K562 (cell line): ENCODE measurements at regions not wholly inside any gene's neighbourhood (a gene's known extent, or its start where the extent isn't known, plus 50 kb on each side); places are given as distances from the start of the nearest gene placed in this dataset.

Experiments
- BRCA1 ChIP-seq, 2 experiments: fragments of 450-650 bp in 1 of 2; sonication (generic) in 1 of 2; formaldehyde crosslinking in 1 of 2; IDR thresholded peaks; 2 replicates each; pipeline versions ENCODE4 v1.5.0 to v1.6.1; 2017 to 2020; ENCODE audit warnings: mild to moderate bottlenecking in 1 of 2, missing genetic modification reagents in 1 of 2
- GATAD2A ChIP-seq: fragments of 450-650 bp; IDR thresholded peaks from 2 replicates; pipeline ENCODE4 v1.6.1; 2017
- PCBP2 ChIP-seq: fragments of 200-400 bp; formaldehyde crosslinking; IDR thresholded peaks from 2 replicates; pipeline ENCODE4 v1.6.1; 2018; ENCODE audit warnings: low read length, low read depth, mild to moderate bottlenecking, moderate library complexity; ENCODE audit not compliant: poor library complexity, severe bottlenecking
- RAD51 ChIP-seq: fragments of 450-650 bp; IDR thresholded peaks from 2 replicates; pipeline ENCODE4 v1.7.1; 2016; ENCODE audit warnings: low read depth, mild to moderate bottlenecking, borderline replicate concordance
- RBFOX2 ChIP-seq: fragments of 200-400 bp; formaldehyde crosslinking; IDR thresholded peaks from 2 replicates; pipeline ENCODE4 v1.6.1; 2017; ENCODE audit warnings: low read depth, mild to moderate bottlenecking, low read length, moderate library complexity
- SRSF3 ChIP-seq: fragments of 200-400 bp; formaldehyde crosslinking; IDR thresholded peaks from 2 replicates; pipeline ENCODE4 v1.6.1; 2016; ENCODE audit warnings: mild to moderate bottlenecking, low read length, moderate library complexity; ENCODE audit not compliant: insufficient read depth
- TCF7L2 ChIP-seq: fragments of 150-350 bp; IDR thresholded peaks from 2 replicates; pipeline ENCODE4 v1.6.1; 2016; ENCODE audit warnings: low read depth, mild to moderate bottlenecking, low read length, moderate library complexity
- XRCC3 ChIP-seq: fragments of 450-650 bp; IDR thresholded peaks from 2 replicates; pipeline ENCODE4 v1.6.1; 2017; ENCODE audit warnings: mild to moderate bottlenecking, moderate library complexity
- ZNF41 ChIP-seq: fragments of 250-450 bp; sonication (Bioruptor Pico); conservative IDR thresholded peaks from 2 replicates; pipeline ENCODE4 v1.4.0; 2020; ENCODE audit warnings: mild to moderate bottlenecking
- ZNF77 ChIP-seq: fragments of 250-450 bp; sonication (Bioruptor Pico); IDR thresholded peaks from 2 replicates; pipeline ENCODE4 v1.5.0; 2020
- TF ChIP-seq, protein P1 (sequence below): fragments of 250-450 bp; sonication (Bioruptor Pico); IDR thresholded peaks from 2 replicates; pipeline ENCODE4 v1.5.0; 2021
- TF ChIP-seq, protein P2 (sequence below): fragments of 250-450 bp; sonication (Bioruptor Pico); IDR thresholded peaks from 2 replicates; pipeline ENCODE4 v1.5.0; 2021; ENCODE audit warnings: mild to moderate bottlenecking, borderline replicate concordance

DNA sequence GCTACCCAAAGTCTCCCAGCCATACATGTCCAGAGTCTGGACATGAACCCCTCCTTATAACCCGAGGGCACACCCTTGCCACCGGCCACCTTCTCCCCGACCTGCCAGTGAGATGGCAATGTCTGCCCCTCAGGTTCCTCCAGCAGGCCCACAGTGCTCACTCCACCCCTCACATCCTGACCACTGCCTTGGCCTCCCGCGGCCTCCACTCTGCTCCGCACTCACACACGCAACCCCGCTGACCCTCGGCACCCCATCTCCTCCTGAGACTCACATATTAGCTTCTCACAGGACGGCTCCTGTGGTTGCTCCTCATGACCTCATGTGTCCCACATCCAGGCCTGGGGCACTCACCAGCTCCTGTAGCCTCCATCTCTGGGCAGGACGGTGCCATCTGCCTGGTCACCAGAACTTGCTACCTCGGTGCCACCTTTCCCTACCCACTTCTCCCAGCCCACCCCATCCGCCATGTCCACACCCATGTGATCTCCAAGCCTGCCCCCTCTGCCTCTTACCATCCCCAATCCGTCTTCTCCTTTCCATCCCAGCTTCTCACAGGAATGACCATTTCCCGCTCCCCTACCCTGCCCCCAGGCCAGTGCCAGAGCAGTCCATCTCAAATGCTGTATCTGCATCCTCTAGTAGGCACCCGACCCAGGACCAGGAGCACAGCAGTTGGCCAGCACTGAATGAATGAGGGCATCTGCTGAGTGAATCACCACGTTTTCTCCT is 198.6 kb upstream of the DIO3 start (continued):
- TF ChIP-seq RBFOX2 (no peak), GATAD2A (no peak), PCBP2 (no peak), XRCC3 (no peak), ZNF41 (no peak), SRSF3 (no peak), TCF7L2 (no peak), BRCA1 (IDR thresholded peaks at IDR 0.05) (no peak), BRCA1 (CRISPR knock-in tag; IDR thresholded peaks at IDR 0.05) (no peak), ZNF77 (no peak), RAD51 (no peak)
- TF ChIP-seq, protein P1, sequence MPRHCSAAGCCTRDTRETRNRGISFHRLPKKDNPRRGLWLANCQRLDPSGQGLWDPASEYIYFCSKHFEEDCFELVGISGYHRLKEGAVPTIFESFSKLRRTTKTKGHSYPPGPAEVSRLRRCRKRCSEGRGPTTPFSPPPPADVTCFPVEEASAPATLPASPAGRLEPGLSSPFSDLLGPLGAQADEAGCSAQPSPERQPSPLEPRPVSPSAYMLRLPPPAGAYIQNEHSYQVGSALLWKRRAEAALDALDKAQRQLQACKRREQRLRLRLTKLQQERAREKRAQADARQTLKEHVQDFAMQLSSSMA (CRISPR knock-in tag): no peak
- TF ChIP-seq, protein P2, sequence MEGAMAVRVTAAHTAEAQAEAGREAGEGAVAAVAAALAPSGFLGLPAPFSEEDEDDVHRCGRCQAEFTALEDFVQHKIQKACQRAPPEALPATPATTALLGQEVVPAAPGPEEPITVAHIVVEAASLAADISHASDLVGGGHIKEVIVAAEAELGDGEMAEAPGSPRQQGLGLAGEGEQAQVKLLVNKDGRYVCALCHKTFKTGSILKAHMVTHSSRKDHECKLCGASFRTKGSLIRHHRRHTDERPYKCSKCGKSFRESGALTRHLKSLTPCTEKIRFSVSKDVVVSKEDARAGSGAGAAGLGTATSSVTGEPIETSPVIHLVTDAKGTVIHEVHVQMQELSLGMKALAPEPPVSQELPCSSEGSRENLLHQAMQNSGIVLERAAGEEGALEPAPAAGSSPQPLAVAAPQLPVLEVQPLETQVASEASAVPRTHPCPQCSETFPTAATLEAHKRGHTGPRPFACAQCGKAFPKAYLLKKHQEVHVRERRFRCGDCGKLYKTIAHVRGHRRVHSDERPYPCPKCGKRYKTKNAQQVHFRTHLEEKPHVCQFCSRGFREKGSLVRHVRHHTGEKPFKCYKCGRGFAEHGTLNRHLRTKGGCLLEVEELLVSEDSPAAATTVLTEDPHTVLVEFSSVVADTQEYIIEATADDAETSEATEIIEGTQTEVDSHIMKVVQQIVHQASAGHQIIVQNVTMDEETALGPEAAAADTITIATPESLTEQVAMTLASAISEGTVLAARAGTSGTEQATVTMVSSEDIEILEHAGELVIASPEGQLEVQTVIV (CRISPR knock-in tag): no peak
- TF ChIP-seq, all 486 proteins: peak for 0
